WTC11 (cell line): ENCODE measurements at regions not wholly inside any gene's neighbourhood (a gene's known extent, or its start where the extent isn't known, plus 50 kb on each side); places are given as distances from the start of the nearest gene placed in this dataset.
"Not testable (repeated sequence)": the region's sequence is repeated elsewhere in the genome, so short reads cannot be mapped to it uniquely, and the experiment has no call there.

Experiments used
- ATAC-seq: fragments of 200-7000 bp; cut with Tn5 transposase; 2 replicates; pipeline ENCODE4 v1.10.0; 2021; ENCODE audit warnings: mild to moderate bottlenecking, moderate library complexity
- CTCF ChIA-PET: fragments of 300-600 bp; sonication (Branson Sonifier 250); formaldehyde crosslinking; loops from one replicate; lab custom pipeline; 2021; ENCODE audit warnings: antibody characterized with exemption; lab: Charles Lee
- POLR2A ChIA-PET: fragments of 350-600 bp; sonication (Branson Sonifier 250); formaldehyde crosslinking; loops from one replicate; lab custom pipeline; 2021; ENCODE audit warnings: antibody characterized with exemption; lab: Charles Lee
- DNase-seq: peaks from one replicate; pipeline ENCODE4 v3.0.0; 2021; ENCODE audit warnings: low spot score
- H3K27ac Mint-ChIP-seq: 2 replicates; pipeline ENCODE4 v1.8.0; 2021; ENCODE audit warnings: mixed read lengths
- H3K27me3 Mint-ChIP-seq: 2 replicates; pipeline ENCODE4 v1.8.0; 2021; ENCODE audit warnings: low read depth, mild to moderate bottlenecking, moderate library complexity, mixed read lengths
- H3K36me3 Mint-ChIP-seq: 2 replicates; pipeline ENCODE4 v1.8.0; 2021; ENCODE audit warnings: mixed read lengths
- H3K4me1 Mint-ChIP-seq: 2 replicates; pipeline ENCODE4 v1.8.0; 2022; ENCODE audit warnings: mixed read lengths
- H3K4me3 Mint-ChIP-seq: 2 replicates; pipeline ENCODE4 v1.8.0; 2021; ENCODE audit warnings: mild to moderate bottlenecking, moderate library complexity, mixed read lengths
- H3K9me3 Mint-ChIP-seq: 2 replicates; pipeline ENCODE4 v1.8.0; 2021; ENCODE audit warnings: mixed read lengths
- CREM ChIP-seq: sonication (generic); formaldehyde crosslinking; IDR thresholded peaks from 2 replicates; pipeline ENCODE4 v1.8.1; 2022; ENCODE audit warnings: mild to moderate bottlenecking, missing genetic modification reagents, moderate library complexity
- MXD4 ChIP-seq: fragments of 250-450 bp; sonication (Bioruptor Pico); IDR thresholded peaks from 2 replicates; pipeline ENCODE4 v1.8.0; 2021; ENCODE audit warnings: mild to moderate bottlenecking, moderate library complexity, borderline replicate concordance
- TCF7 ChIP-seq: sonication (generic); formaldehyde crosslinking; IDR thresholded peaks from 2 replicates; pipeline ENCODE4 v1.8.0; 2022; ENCODE audit warnings: mild to moderate bottlenecking, low read depth, missing genetic modification reagents, moderate library complexity
- TF ChIP-seq, protein P1 (sequence below): sonication (generic); formaldehyde crosslinking; IDR thresholded peaks from 2 replicates; pipeline ENCODE4 v1.8.1; 2022; ENCODE audit warnings: missing genetic modification reagents, borderline replicate concordance

DNA sequence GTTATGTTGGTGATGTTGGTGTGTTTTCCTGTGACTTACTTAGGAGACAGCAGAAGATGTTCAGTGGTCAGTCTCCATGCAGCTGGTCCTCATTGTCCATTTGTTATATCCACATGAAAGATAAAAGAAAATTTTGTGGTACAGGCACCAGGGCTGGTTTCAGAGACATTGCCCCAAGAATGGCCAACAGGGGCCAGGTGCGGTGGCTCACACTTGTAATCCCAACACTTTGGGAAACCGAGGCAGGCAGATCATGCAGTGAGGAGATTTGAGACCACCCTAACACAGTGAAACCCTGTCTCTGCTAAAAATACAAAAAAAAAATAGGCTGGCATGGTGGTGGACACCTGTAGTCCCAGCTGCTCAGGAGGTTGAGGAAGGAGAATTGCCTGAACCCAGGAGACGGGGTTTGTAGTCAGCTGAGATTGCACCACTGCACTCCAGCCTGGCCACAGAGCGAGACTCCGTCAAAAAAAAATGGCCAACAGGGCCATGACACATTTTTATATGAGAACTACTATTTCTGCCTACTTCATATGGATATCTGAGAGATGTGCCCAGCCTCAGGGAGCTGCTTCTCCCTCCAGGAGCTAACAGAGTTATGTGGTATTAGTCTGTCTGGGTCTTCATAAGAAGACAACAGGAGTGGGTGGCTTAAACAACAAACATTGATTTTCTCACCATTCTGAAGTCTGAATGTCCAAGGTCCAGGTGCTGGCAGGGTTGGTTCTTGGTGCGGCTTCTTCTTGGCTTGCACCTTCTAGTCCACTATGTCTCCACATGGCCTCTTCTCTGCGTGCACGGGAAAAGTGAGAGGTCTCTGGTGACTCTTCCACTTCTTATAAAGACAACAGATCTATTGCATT is 821.7 kb downstream of the TMEM121 start:
- peaks cover 23% of the 10 kb centered on the region for H3K36me3 Mint-ChIP-seq
- no peaks in the 10 kb centered on the region for H3K4me1 Mint-ChIP-seq
- H3K4me3 Mint-ChIP-seq: no peak overlapping the region
- H3K27ac Mint-ChIP-seq: no peak overlapping the region
- ATAC-seq (no peak), DNase-seq (no peak)
- H3K27me3 Mint-ChIP-seq: no peaks in the 10 kb centered on the region
- no peak for TF ChIP-seq CREM (CRISPR knock-in tag)
- no peak for TF ChIP-seq MXD4 (CRISPR knock-in tag)
- TF ChIP-seq, protein P1, sequence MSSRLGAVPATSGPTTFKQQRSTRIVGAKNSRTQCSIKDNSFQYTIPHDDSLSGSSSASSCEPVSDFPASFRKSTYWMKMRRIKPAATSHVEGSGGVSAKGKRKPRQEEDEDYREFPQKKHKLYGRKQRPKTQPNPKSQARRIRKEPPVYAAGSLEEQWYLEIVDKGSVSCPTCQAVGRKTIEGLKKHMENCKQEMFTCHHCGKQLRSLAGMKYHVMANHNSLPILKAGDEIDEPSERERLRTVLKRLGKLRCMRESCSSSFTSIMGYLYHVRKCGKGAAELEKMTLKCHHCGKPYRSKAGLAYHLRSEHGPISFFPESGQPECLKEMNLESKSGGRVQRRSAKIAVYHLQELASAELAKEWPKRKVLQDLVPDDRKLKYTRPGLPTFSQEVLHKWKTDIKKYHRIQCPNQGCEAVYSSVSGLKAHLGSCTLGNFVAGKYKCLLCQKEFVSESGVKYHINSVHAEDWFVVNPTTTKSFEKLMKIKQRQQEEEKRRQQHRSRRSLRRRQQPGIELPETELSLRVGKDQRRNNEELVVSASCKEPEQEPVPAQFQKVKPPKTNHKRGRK (CRISPR knock-in tag): no peak
- no peak for TF ChIP-seq TCF7 (CRISPR knock-in tag)
- ChIA-PET CTCF (no interaction called here), POLR2A (no interaction called here)
- peaks cover 32% of the 10 kb centered on the region for H3K9me3 Mint-ChIP-seq

DNA sequence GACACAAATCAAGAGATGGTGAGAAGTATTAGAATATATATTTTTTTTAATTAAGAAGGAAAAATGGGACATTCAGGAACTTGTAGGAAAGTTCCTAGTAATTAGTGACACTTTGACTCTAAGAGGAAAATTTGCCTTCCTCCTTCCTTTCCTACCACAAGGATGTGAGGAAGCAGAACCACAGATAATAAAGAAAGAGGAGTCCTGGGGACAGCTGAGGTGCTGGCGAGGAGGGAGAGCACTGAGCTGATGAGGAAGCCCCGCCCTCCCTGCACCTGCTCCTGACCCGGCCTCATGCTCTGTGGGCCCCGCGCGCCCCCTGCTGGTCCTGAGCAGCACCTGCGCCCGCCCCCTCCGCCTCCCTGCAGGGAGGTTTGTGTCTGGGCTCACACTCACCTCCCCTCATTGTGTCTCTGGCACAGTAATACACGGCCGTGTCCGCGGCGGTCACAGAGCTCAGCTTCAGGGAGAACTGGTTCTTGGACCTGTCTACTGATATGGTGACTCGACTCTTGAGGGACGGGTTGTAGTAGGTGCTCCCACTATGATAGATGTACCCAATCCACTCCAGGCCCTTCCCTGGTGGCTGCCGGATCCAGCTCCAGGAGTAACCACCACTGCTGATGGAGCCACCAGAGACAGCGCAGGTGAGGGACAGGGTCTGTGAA is 822.6 kb downstream of the TMEM121 start:
- CTCF ChIA-PET, DNase-seq, H3K4me1 Mint-ChIP-seq, H3K27me3 Mint-ChIP-seq, POLR2A ChIA-PET, ATAC-seq, H3K4me3 Mint-ChIP-seq, H3K27ac Mint-ChIP-seq: not testable (repeated sequence)
- H3K36me3 Mint-ChIP-seq: peaks cover 27% of the 10 kb centered on the region
- H3K9me3 Mint-ChIP-seq: peaks cover 39% of the 10 kb centered on the region

DNA sequence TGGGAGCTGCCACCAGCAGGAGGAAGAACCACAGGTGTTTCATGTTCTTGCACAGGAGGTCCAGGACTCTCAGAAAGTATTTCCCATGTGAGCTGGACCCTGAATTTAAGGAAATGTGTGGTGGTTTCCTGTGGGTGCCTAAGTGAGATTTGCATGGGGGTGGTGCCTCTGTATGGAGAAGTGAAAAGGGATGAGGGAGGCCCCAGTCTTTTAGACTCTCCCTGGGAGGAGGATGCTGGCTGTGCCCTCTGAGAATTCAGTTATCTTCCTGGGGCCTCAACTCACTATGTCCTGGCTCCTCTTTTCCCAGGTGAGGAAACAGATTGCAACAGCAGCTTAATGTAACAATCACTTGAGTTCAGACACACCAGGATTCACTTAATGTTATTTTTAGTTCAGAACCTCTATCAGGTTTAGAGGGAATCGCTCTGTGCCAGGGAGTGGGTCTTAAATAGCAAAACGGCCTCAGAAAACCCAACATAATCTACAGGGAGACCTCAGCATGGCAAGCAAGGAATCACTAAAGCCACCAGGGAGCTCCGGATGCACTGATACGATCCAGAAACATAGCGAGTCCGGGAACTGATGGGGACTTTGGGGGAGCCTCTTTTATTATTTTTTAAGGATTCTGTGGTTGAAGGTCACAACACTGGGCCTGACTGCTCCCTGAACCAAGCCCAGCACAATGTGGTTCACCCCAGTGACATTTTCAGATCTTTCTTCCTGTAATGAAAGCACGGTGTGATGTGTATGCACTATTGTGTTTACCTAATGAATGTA is 823.5 kb downstream of the TMEM121 start:
- DNase-seq, ATAC-seq, POLR2A ChIA-PET, CTCF ChIA-PET, H3K4me3 Mint-ChIP-seq, H3K27me3 Mint-ChIP-seq, H3K27ac Mint-ChIP-seq, H3K4me1 Mint-ChIP-seq: not testable (repeated sequence)
- H3K36me3 Mint-ChIP-seq: peaks cover 32% of the 10 kb centered on the region
- peaks cover 45% of the 10 kb centered on the region for H3K9me3 Mint-ChIP-seq

DNA sequence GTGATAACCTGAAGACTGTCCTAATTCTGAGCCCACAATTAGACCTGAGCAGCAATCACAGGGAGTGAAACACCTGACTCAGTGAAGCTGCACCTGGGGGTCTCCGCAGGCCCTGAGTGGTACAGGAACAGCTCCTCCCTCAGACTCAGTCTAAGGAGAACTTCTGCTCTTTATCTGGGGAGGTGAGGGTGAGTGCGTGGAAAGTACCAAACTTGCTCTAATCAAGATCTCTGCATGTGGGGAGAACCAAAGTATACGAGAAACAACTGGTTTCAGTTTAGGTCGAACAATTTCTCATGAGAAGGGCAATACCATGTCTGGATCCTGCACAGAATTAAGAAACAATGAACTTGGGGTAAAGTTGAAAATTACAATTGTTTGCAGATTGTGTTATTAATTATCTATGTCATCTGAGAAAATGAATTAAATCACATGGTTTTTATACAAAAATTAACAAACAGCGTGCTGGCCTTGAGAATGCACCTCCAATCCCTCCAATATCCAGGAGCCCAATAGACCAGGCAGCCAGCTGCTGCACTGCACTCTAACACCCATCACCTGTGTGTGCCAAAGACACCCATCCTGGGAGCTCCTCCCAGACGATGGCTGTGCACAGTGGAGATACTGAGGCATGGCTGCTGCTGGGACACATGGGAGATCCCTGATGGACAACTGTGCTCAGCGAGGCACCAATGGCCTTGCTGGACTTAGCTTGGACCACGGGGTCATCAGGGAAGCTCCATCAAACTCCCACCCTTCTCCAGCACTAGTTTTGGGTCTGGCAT is 828.8 kb downstream of the TMEM121 start:
- H3K4me1 Mint-ChIP-seq, ATAC-seq, H3K4me3 Mint-ChIP-seq, CTCF ChIA-PET, DNase-seq, POLR2A ChIA-PET, H3K27ac Mint-ChIP-seq, H3K27me3 Mint-ChIP-seq: not testable (repeated sequence)
- Mint-ChIP-seq H3K9me3 (peaks cover 41% of the 10 kb centered on the region), H3K36me3 (peaks cover 28% of the 10 kb centered on the region)

DNA sequence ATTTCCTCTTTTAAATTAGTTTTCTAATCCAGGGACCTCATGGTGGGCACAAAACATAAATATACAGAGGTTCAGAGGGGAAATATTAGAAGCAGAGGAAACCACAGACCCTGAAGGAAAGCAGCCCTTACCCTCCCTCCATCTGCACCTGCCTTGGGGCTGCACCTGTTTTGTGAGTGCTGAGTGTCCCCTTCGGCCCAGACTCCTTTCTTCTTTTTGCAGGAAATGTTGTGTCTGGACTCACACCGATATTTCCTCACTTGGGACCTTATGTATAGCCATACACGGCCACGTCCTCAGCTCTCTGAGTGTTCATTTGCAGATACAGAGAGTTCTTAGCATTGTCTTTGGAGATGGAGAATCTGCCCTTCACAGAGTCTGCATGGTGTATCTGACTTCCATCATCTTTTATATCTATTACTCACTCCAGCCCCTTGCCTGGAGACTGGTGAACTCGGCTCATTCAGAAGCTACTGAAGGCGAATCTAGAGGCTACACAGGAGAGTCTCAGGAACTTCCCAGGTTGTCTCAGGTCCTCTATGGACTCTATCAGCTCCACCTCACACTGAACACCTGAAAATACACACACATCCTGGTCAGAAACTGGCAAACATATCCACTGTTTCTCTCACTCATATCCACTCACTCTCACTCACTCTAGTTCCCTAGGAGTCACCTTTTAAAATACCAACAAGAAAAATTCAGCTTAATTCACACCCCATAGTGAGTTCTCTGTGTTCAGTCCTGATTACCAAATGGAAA is 829.7 kb downstream of the TMEM121 start:
- CTCF ChIA-PET, ATAC-seq, H3K4me1 Mint-ChIP-seq, H3K27ac Mint-ChIP-seq, H3K27me3 Mint-ChIP-seq, DNase-seq, H3K4me3 Mint-ChIP-seq, POLR2A ChIA-PET: not testable (repeated sequence)
- Mint-ChIP-seq H3K9me3 (peaks cover 41% of the 10 kb centered on the region), H3K36me3 (peaks cover 27% of the 10 kb centered on the region)

DNA sequence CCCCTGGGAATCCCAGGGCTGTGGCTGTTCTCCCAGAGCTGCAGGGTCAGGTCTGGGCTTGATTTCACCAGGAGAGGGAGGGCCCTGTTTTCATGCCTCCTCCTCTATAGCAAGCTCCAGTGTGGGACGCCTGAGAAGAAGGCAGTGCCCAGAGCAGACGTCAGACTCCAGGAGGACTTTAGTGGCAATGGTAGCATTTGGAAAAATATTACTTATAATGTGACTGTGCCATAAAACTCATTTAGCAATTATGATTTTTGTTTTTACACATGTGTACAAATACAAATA is 830.2 kb downstream of the TMEM121 start:
- peaks cover 29% of the 10 kb centered on the region for H3K36me3 Mint-ChIP-seq
- POLR2A ChIA-PET: not testable (repeated sequence)

DNA sequence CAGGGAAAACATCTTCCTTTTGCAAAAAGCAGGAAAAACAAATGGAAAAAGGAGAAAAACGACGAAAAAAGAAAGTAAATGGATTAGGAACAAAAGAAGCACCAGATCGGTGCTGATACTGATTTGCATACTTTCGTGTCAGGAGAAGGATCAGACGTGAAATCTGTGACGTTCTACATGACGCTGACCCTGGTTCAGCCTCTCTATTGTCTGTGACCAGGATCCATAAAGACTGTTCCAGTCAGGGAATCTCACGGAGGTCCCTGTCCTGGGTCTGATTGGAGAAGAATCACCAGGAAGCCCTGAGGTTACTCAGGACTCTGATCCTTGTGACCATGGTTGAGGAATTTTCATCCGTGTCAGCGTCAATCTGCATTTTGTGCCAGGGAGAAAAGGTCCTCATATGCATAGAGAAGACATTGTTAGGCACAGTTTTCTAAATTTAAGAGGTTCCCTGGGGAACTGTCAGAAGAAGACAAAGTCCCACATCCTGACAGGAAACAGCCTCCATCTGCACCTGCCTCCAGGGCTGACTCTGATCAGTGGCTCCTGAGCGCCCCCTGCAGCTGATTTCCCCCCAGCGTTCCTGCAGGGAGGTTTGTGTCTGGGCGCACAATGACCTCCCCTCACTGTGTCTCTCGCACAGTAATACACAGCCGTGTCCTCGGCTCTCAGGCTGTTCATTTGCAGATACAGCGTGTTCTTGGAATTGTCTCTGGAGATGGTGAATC is 832.9 kb downstream of the TMEM121 start:
- H3K27ac Mint-ChIP-seq, H3K4me3 Mint-ChIP-seq, CTCF ChIA-PET, H3K4me1 Mint-ChIP-seq, ATAC-seq, DNase-seq, POLR2A ChIA-PET, H3K27me3 Mint-ChIP-seq: not testable (repeated sequence)
- Mint-ChIP-seq H3K9me3 (peaks cover 35% of the 10 kb centered on the region), H3K36me3 (peaks cover 25% of the 10 kb centered on the region)

More for the DNA sequence above, 830.2 kb downstream of the TMEM121 start:
- H3K9me3 Mint-ChIP-seq: peaks cover 40% of the 10 kb centered on the region
- H3K4me3 Mint-ChIP-seq, H3K27ac Mint-ChIP-seq, H3K4me1 Mint-ChIP-seq, H3K27me3 Mint-ChIP-seq, CTCF ChIA-PET, ATAC-seq, DNase-seq: not testable (repeated sequence)

DNA sequence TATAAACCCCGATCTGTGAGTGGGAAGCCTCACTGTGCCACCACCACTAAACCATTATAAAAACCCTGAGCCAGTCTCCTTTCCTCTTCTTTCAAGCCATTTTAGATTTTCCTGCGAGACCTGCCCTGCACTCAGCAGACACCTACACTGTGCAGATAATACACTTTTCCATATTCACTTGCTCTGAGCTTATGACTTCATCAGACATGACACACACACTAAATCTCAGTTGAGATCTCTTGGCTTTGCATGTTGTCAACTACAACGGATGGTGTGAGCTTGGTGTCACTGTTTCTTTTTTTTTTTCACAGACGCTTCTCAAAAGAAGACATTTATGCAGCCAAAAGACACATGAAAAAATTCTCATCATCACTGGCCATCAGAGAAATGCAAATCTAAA is 839.0 kb downstream of the TMEM121 start:
- H3K4me1 Mint-ChIP-seq, POLR2A ChIA-PET, H3K4me3 Mint-ChIP-seq, H3K27me3 Mint-ChIP-seq, DNase-seq, CTCF ChIA-PET, H3K27ac Mint-ChIP-seq, ATAC-seq: not testable (repeated sequence)
- H3K9me3 Mint-ChIP-seq: peaks cover 38% of the 10 kb centered on the region
- peaks cover 24% of the 10 kb centered on the region for H3K36me3 Mint-ChIP-seq

DNA sequence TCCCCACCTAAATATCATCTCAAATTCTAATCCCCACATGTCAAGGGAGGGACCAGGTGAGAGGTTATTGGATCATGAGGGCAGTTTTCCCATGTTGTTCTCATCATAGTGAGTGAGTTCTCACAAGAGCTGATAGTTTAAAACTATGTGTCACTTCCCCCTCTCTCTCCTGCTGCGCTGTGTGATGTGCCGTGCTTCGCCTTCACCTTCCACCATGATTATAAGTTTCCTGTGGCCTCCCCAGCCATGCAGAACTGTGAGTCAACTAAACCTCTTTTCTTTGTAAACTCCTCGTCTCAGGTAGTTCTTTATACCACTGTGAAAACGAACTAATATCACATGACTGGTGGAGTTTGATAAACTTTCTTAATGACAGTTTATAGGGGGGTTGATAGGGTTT is 839.5 kb downstream of the TMEM121 start:
- H3K27ac Mint-ChIP-seq, H3K4me3 Mint-ChIP-seq, CTCF ChIA-PET, H3K27me3 Mint-ChIP-seq, POLR2A ChIA-PET, ATAC-seq, DNase-seq, H3K4me1 Mint-ChIP-seq: not testable (repeated sequence)
- Mint-ChIP-seq H3K36me3 (peaks cover 29% of the 10 kb centered on the region), H3K9me3 (peaks cover 42% of the 10 kb centered on the region)
